ENCODE measurements at regions not wholly inside any gene's neighbourhood (a gene's known extent, or its start where the extent isn't known, plus 50 kb on each side); places are given as distances from the start of the nearest gene placed in this dataset.

DNA sequence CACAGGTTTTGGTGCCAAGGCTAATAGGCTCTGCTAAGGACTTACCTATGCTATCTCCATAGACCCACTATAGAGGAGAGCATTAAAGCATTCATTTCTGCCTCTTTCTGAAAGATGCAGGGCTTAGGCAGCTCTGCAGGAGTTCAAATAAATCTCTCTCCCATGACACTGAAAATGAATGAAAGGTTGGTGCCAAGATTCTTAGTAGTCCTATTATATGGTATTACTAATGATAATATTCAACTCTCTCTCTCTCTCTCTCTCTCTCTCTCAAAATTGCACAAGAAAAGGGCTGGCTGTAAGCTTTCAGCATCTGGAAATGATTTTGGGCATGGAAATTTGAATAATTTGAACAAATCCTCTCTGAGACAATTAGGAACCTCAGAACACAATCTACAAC lies 433.7 kb downstream of the MBD2 start:
- H3K4me1 Mint-ChIP-seq = peaks cover 3% of the 10 kb centered on the region
- H3K27ac ChIP-seq (ENCODE audit: low read depth, low read length) = no peak overlapping the region
- DNase-seq = no peak

GRCh38 chr18:53789376-53790247 lies 434.9 kb downstream of the MBD2 start:
- no peak overlapping the region for H3K27ac ChIP-seq (ENCODE audit: low read depth, low read length)
- Mint-ChIP-seq H3K27me3 (ENCODE audit: insufficient read depth) (no peaks in the 10 kb centered on the region), H3K4me1 (peaks cover 3% of the 10 kb centered on the region), H3K4me3 (no peak overlapping the region), H3K9me3 (no peaks in the 10 kb centered on the region), H3K27ac (no peak overlapping the region), H3K36me3 (ENCODE audit: low read depth) (no peaks in the 10 kb centered on the region)
- H3K4me3 ChIP-seq (ENCODE audit: low read length) = no peak overlapping the region
- TF ChIP-seq, protein P1, sequence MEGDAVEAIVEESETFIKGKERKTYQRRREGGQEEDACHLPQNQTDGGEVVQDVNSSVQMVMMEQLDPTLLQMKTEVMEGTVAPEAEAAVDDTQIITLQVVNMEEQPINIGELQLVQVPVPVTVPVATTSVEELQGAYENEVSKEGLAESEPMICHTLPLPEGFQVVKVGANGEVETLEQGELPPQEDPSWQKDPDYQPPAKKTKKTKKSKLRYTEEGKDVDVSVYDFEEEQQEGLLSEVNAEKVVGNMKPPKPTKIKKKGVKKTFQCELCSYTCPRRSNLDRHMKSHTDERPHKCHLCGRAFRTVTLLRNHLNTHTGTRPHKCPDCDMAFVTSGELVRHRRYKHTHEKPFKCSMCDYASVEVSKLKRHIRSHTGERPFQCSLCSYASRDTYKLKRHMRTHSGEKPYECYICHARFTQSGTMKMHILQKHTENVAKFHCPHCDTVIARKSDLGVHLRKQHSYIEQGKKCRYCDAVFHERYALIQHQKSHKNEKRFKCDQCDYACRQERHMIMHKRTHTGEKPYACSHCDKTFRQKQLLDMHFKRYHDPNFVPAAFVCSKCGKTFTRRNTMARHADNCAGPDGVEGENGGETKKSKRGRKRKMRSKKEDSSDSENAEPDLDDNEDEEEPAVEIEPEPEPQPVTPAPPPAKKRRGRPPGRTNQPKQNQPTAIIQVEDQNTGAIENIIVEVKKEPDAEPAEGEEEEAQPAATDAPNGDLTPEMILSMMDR (conservative IDR thresholded peaks at IDR 0.05) = no peak
- H3K27me3 ChIP-seq (ENCODE audit: control insufficient read depth, insufficient read depth, low read length, poor library complexity, severe bottlenecking) = no peaks in the 10 kb centered on the region
- H3K9ac ChIP-seq (ENCODE audit: extremely low read depth, low read length, poor library complexity, severe bottlenecking) = no peak overlapping the region
- 73 to 95% methylated on average over 2 to 4 of the region's 4 CpGs for WGBS, 2 experiments (ENCODE audit: insufficient coverage in 1 of 2, insufficient read length in 1 of 2)
- H3K4me1 ChIP-seq (ENCODE audit: control insufficient read depth, insufficient read depth, low read length) = no peaks in the 10 kb centered on the region
- no peaks in the 10 kb centered on the region for H3K9me3 ChIP-seq (ENCODE audit: control insufficient read depth, low read length)
- DNase-seq = no peak
- H3K36me3 ChIP-seq (ENCODE audit: control insufficient read depth, insufficient read depth, low read length) = no peaks in the 10 kb centered on the region

More for the DNA sequence above, 433.7 kb downstream of the MBD2 start:
- Mint-ChIP-seq H3K27ac (no peak overlapping the region), H3K9me3 (no peaks in the 10 kb centered on the region), H3K27me3 (ENCODE audit: insufficient read depth) (no peaks in the 10 kb centered on the region), H3K36me3 (ENCODE audit: low read depth) (no peaks in the 10 kb centered on the region), H3K4me3 (no peak overlapping the region)
- Histone ChIP-seq H3K36me3 (ENCODE audit: control insufficient read depth, insufficient read depth, low read length) (no peaks in the 10 kb centered on the region), H3K27me3 (ENCODE audit: control insufficient read depth, insufficient read depth, low read length, poor library complexity, severe bottlenecking) (no peaks in the 10 kb centered on the region), H3K4me3 (ENCODE audit: low read length) (no peak overlapping the region), H3K9ac (ENCODE audit: extremely low read depth, low read length, poor library complexity, severe bottlenecking) (no peak overlapping the region), H3K4me1 (ENCODE audit: control insufficient read depth, insufficient read depth, low read length) (no peaks in the 10 kb centered on the region), H3K9me3 (ENCODE audit: control insufficient read depth, low read length) (no peaks in the 10 kb centered on the region)
- TF ChIP-seq, protein P1 (conservative IDR thresholded peaks at IDR 0.05) = no peak

GRCh38 chr18:53785811-53786210 lies 438.7 kb downstream of the MBD2 start:
- no peaks in the 10 kb centered on the region for H3K27me3 ChIP-seq (ENCODE audit: control insufficient read depth, insufficient read depth, low read length, poor library complexity, severe bottlenecking)
- H3K9ac ChIP-seq (ENCODE audit: extremely low read depth, low read length, poor library complexity, severe bottlenecking) = no peak overlapping the region
- no peak overlapping the region for H3K27ac ChIP-seq (ENCODE audit: low read depth, low read length)
- no peak overlapping the region for H3K4me3 Mint-ChIP-seq
- H3K36me3 ChIP-seq (ENCODE audit: control insufficient read depth, insufficient read depth, low read length) = no peaks in the 10 kb centered on the region
- no peaks in the 10 kb centered on the region for H3K4me1 Mint-ChIP-seq
- H3K27ac Mint-ChIP-seq = no peak overlapping the region
- no peaks in the 10 kb centered on the region for H3K36me3 Mint-ChIP-seq (ENCODE audit: low read depth)
- no peaks in the 10 kb centered on the region for H3K9me3 ChIP-seq (ENCODE audit: control insufficient read depth, low read length)
- H3K4me3 ChIP-seq (ENCODE audit: low read length) = no peak overlapping the region
- TF ChIP-seq, protein P1 (conservative IDR thresholded peaks at IDR 0.05) = no peak
- H3K4me1 ChIP-seq (ENCODE audit: control insufficient read depth, insufficient read depth, low read length) = no peaks in the 10 kb centered on the region
- no peaks in the 10 kb centered on the region for H3K9me3 Mint-ChIP-seq
- H3K27me3 Mint-ChIP-seq (ENCODE audit: insufficient read depth) = no peaks in the 10 kb centered on the region
- no peak for DNase-seq

Data from endodermal cell (in vitro differentiated cells).